Fibroblast of skin of left biceps (primary cell): ENCODE measurements at regions not wholly inside any gene's neighbourhood (a gene's known extent, or its start where the extent isn't known, plus 50 kb on each side); places are given as distances from the start of the nearest gene placed in this dataset.
"Not testable (repeated sequence)": the region's sequence is repeated elsewhere in the genome, so short reads cannot be mapped to it uniquely, and the experiment has no call there.

Experiments used
- DNase-seq, 2 experiments: peaks; one replicate each; pipeline ENCODE4 v3.0.0-alpha.2; 2013; ENCODE audit warnings: low read depth in 2 of 2

DNA sequence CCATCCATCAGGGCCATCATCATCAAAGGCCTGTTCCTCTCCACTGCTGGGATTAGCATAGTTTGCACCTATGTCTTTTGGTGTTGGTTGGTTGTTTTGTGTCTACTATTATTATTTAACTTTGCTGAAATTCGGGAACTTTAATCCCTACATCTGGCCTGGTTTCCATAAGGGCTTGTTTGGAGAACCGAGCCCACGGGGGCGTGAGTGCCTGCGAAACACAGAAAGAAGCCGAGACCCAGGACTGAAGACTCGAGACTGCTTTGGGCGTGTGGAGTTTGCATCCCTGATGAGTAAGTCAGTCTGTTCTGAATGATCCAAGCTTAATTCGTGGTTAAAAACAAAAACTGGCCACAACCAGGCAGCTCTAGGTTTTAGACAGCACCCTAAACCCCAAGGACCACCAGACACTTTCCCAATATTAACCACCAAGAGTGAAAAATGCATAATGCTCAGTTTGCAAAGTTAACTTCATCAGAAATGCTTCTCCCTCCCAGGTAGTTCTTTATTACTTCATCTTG, 195.6 kb downstream of the BCL2L11 start:
- not testable (repeated sequence) for DNase-seq

DNA sequence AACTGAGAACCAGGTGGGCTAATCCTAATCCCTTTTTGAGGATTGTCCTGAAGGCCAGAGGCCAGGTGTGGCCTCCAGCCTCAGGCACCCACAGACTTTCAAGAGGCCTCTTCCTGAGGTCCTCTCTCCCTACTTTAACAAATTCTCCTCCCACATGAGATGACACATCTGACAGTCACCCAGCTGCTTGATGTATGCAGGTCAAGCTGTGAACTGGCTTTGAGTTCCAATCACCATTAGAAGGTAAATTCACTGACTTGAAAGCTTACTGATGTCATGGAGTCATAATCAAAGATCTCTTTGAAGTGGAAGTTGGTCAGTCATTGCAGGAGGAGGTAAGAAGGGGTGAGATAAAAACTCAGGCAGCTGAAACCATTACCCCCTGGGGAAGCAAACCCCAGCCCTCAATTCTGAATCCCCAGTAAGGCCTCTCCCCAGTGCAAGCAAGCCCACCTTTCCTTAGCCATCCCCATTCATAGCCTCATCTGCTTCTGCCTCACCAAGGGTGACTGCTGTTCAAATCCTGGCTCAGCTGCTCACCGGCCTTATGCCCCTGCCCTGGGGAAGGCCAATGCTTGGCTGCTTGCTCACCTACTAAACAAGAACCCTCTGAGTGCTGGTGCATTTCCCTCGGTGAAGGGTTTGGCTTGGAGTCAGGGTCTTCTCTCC, 196.3 kb downstream of the BCL2L11 start:
- not testable (repeated sequence) for DNase-seq

DNA sequence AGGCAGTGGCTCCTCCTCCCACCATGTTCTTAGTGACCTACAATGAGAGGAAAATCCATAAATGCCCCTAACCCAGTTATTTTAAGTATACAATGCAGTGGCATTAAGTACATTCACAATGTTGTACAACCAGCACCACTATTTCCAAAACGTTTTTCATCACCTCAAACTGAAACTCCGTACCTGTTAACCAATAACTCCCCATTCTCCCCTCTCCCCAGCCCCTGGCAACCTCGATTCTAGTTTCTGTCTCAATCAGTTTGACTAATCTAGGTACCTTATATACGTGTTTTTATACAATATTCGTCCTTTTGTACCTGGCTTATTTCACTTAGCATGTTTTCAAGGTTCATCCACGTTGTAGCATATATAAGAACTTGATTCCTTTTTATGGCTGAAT, 198.8 kb downstream of the BCL2L11 start:
- not testable (repeated sequence) for DNase-seq

DNA sequence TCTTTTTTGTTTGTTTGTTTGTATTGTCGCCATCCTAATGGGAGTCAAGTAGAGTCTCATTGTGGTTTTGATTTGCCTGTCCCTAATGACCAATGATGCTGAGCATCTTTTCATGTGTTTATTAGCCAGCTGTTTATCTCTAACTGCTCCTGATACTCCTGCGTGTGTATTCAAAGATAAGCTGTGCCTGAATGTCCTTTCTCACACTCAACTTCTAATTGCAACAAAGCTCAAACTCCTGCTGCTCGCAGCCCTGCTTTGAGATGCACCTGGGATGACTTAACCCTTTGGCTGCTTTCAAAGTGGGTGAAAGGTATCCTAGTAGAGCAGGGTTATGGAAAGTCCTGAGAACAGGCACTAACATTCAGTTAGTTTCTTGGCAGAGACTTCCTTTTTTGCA, 199.6 kb downstream of the BCL2L11 start:
- DNase-seq = not testable (repeated sequence)

DNA sequence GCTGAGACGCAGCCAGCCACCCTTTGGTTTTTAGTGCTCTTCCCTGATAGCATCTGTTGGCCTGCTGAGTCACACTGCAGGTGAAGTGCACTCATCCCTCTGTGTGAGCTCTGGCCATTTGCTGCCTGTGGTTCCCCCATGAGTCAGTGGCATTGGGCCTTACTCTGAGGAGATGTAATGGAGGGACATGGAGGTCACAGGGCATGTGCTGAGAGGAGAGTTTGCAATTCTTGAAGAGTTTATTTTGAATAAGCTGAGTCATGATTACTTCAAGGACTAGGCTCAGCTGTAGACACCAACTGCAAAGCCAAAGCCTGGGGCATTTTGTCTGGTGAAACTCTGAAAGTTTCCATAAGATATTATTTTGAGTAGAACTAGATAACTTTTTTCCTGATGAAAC, 200.3 kb downstream of the BCL2L11 start:
- not testable (repeated sequence) for DNase-seq

DNA sequence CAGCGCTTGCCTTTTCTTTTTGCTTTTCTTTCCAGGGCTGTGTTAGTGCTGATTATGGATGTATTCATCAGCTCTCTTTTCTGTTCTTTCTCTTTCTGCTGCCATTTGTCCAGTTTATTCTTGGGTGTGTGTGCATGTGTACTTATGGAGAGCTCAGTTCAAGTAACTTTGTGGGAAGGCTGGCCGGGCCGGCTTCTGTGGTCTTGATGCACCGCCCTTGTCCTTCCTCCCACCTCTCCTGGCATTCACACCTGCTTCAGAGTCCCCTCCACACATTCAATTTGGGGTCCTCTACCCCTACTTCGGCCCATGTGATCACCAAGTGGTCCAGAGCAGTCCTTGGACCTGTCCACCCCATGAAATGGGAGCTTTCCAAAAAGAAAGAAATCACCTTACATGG, 202.7 kb downstream of the BCL2L11 start:
- not testable (repeated sequence) for DNase-seq

DNA sequence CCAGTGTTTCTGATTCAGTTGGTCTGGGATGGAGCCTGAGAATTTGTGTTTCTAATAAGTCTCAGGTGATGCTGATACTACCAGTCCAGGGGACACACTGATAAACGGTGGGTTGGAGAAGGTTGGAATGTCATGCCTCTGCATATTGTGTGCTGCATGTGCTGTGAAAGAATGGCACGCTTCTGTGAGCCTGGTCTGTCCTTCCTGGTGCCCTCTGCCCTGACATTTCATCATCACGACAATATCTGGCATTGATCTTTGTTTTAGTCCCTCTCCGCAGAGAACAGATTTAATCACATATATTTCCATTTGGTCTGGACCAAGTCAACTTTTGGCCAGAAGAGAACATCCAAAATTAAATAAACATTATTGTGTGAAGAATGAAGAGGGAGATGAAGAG, 207.0 kb downstream of the BCL2L11 start:
- not testable (repeated sequence) for DNase-seq

DNA sequence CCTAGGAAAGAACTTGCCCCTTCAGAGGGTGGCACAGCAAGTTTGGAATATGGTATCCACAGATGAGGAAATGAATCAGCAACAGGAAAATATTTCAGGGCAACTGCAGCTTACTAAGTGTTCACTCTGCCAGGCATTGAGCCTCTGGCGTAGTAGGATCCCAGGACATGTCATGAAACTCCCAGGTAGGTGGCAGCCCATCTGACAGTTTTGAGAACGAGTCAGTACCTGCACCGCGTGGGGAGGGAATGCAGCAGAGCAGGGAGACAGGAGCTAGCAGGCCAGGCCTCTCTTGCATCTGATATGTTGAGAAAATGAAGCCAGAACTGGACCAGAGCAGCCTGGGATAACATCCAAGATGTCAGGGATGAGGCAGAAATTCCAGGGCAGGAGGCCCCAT, 208.6 kb downstream of the BCL2L11 start:
- not testable (repeated sequence) for DNase-seq

DNA sequence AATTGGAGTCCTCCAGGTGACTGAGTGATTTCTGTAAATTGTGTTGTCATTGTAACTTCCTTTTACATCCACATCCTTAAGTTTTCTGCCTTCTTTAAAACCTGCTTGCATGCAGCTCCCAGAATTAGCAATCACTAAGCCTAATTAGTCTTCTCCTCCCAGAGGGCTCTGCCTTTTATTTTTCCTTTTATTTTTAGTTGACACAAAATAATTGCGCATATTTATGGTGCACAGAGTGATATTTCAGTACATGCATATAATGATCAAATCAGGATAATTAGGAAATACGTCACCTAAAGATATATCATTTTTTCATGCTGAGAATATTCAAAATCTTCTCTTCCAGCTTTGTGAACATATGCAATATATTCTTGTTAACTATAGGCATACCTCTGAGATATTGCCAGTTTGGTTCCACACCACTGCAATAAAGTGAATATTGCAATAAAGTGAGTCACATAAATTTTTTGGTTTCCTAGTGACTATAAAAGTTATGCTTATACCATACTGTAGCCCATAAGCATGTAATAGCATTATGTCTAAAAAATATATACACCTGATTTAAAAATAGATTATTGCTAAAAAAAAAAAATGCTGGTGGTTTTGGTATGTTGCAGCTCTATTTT, 210.5 kb downstream of the BCL2L11 start:
- DNase-seq = not testable (repeated sequence)

DNA sequence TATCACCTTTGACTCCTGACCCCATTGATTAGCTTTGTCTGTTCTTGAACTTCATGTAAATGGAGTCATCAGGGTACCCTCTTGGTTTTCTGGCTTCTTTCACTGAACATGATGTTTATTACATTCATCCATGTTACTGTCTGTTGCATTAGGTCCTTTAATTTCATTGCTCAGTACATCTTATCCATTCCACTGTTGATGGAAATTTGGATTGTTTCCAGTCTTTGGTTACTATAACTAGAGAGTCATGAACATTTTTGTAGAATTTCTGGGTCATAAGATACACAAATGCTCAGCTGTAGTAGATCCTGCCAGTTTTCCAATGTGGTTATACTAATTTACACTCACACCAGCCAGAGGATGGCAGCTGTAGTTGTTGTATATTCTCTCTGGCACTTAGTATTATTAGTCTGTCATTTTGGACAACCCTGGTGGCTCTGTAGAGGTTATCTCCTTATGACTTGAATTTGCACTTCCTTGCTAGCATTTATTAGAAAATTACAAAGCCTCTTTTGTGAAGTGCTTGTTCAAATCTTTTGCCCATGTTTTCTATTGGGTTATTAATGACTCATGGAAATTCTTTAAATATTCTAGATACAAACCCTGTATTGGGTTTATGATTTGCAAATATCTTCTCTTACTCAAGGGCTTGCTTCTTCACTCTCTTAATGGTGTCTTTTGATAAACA, 214.7 kb downstream of the BCL2L11 start:
- not testable (repeated sequence) for DNase-seq

DNA sequence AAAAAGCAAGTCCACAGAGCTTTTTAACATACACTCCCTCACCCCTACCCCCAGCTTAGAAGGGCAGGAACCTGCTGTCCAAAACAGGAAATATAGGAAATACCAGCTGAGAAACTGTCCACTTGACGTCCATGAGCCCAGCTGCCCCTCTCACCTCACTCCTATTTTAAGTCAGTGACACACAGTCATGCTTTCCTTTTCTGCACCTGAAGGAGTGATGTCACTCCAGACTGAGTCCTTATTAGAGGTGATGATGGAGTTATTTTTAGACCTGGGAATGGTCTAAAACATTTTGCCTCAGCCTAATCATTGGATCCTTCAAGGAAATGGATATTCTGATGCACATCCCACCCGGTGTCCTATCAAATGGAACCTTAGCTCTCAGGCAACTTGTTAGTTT, 217.8 kb downstream of the BCL2L11 start:
- DNase-seq = not testable (repeated sequence)

DNA sequence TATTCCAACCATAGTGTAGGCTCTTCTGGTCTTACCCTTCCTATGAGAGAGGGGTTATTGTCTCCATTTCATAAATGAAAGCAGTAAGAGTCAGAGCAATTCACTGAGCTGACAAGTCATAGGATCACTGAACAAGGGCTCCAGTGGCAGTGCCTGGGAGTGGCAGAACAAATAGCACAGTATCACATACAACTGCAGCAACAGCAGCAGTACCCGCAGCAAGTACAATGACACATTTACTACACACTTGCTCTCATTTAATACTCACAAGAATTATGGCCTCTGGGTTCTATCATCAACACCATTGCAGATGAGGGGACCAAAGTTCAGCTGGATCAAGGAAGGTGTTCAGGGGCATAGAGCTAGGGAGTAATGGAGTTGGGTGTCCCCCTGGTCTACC, 218.8 kb downstream of the BCL2L11 start:
- DNase-seq = not testable (repeated sequence)

DNA sequence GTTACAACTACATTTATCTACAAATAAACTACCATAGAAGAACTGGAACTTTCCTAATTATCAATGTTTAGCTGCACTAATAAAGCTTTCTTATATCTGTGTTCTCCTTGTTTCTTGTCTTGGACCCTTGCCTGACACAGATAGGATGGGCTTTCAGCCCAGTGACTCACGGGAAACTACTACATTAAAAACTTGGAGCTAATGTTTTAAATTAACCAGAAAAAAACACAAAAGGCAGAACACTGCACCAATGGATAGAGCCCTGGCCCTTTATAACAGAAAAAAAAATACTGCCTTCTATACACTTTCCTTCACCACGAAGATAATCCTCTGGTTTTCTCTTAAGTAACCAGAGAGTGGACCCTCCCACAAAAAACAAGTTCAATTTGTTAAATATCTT, 223.9 kb downstream of the BCL2L11 start:
- not testable (repeated sequence) for DNase-seq

DNA sequence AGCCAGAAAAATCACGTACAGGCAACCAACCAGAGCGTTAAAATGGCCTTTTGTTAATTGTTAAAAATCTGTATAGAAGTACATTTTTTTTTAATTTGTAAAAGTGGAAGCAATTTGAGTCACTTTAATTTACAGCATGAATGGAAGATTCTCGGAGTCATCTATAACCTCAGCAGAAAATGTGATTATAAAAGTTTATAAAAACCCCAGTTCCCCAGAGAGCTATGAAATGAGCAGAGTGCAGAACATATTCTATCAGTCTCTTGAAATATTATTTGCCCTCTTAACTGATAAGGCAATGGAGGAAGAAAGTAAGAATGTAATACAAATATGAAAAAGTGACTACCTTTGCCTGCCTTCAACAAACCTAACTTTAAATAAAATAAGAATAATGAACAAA, 224.7 kb downstream of the BCL2L11 start:
- DNase-seq = not testable (repeated sequence)

DNA sequence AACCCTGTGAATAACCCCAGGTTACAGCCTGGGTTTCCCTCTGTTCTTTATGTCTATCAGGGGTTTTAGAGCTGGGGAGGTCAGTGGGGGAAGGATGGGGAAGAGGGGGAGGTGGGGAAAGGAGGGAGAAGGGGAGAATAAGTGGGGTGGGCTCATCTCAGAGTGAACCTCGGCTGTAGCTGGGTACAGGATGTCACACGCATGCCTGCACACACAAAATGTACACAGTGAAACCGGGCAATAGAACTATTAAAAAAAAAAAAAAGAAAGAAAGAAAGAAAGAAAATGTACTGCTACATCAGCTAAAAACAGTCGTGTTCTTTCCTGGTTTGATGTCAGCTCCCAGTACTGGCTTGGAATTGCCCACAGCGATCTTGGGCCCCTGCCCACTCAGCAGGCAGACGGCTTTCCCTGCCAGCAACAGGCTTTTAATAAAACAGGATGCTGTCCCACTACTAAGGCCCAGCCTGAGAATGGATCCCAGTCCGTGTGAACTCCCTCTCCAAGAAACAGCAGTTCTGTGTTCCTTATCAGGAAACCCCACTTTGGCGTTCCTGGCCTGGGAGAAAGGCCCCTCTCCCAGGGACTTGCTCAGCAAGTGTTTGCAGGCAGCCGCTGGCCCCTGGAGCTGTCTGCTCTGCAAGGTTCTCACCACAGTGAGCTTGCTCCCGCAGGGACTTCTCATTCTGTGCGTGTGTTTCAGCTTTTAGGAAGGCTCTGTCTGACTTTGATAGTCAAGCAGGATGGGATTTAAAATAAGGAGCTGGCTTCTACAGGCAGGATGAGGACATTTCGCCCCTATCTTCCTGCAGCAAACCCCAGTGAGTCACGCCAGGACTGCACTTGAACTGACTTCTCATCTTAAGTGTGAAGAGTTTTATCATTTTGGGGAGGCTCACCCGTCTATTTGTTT, 225.6 kb downstream of the BCL2L11 start:
- DNase-seq = not testable (repeated sequence)

DNA sequence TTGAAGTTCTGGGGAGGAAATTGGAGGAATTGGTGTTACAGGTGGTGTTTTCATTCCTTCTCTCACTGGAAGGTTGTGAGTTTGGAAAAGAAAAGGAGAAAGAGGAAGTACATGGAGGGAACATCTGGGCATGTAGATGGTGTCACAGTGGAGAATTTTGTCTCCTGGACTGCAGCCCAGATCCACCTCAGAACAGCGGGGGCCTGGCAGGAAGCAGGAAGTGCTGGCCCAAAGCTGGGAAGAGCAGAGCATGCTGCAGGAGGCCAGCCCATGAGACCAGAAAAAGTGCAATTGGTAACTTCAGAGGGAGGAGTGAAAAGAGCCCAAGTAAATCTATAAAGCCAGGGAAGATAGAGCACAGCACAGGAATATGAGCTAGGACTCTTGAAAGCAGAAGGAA, 227.0 kb downstream of the BCL2L11 start:
- not testable (repeated sequence) for DNase-seq

DNA sequence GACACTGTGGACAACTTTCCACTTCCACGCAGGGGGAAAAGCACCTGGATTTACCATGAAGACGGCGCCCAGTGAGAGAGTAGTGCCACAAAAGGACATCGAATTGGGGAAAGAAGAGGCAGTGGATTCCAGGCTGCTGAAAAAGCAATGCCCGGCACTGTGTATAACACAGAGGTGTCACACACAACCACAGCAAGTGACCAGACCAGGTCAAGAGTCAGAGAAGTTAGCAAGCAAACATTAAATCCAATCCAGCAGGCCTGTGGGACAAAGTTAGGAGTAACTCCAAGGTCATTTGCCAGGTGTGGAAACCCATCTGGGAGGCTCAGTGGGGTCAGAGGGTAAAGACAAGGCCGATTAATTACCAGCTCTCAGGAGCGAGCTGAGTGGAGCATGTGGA, 227.6 kb downstream of the BCL2L11 start:
- not testable (repeated sequence) for DNase-seq

DNA sequence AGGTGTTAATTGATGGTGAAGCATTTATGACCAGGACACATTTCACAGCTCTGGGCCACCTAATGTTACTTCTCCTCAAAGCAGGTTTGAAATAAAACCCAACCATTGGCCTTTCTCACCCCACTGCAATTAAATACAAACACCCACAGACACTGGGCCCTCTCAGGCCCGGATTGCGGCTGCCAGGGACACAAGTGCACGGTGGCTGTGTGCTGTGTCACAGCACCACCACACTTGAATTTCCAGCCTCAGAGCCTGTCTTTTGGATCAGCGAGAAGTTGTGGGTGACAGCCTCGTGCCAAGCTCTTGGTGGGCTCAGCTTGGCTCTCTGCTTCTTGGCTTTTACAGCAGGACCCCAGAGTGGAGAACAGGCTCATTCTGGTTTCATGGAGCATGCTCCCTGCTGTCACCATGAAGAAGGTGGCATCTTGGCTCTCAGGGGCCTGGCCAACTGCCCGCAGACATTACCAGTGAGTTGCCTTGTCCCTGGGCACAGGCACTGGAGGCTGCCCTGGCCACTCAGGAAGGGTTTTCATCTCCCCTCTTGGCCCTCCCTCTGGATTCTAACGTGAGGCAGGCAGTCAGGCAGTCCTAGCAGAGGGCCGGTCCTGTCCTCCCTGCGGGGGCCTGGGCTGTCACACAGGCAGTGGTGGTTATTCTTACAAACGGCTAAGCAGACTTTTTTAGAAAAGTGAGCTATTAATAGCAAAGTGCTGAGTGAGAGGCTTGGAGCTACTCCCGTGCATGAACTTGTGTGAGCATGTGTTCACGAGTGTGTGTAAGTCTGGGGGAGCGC, 234.5 kb downstream of the BCL2L11 start:
- not testable (repeated sequence) for DNase-seq

DNA sequence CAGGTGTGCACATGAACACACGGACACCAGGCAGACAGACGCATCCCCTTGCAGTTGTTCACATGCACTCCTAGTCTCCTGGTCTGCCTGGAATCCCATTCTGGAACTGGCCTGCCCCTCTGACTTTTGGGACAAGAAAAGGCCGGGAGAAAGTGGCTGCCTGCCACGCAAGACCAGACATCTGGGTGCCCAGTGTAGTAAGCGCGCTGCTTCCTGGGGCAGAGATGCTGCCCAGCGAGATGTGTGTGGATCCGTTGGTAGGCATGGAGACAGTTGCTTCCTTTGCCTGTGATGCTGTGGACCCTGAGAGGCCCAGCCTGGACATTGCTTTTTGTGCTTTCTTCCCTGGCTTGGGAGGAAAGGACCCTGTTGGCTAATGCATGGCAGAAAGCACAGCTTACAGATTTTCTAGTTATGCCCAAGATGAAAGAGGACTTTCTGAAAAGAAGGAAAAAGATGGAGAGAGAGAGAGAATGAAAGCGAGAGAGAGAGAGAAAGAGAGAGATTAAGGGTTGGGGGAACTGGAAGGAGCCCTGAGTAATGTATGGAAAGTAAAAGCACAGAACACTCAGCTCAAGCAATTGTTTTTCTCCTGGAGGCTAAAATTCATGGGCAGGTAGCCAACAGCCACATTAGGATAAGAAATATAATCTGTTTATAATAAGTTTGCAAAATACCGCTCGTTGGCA, 235.3 kb downstream of the BCL2L11 start:
- not testable (repeated sequence) for DNase-seq

DNA sequence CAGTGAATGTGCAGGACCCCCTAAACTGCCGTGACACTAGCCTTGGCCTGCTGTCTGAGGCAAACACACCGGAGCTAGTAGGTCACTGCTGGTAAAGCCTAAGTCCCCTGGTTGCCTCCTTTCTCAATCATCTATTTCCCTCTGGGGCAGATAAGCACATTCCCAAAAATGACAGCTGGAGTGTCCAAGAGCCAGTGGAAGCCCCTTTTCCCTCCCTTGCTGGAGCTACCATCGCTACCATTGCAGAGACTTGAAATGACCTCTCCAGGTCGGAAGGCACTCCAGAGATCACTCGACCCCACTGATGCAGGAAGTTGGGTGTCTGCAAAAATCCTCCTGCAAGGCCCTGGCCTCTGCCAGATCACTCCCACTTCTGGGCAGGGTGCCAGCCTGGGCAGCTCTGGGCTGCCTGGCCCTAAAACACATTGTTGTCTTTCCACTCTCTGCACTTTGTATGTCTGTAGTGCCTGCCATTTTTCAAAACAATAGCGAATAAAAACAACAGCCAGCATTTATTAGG, 235.9 kb downstream of the BCL2L11 start:
- DNase-seq = not testable (repeated sequence)
